ENCODE measurements at regions not wholly inside any gene's neighbourhood (a gene's known extent, or its start where the extent isn't known, plus 50 kb on each side); places are given as distances from the start of the nearest gene placed in this dataset.

GRCh38 chr22:48198489-48199459 lies 1436.3 kb downstream of the TBC1D22A start:
- no peak for DNase-seq (ENCODE audit: low read depth)

- DNase-seq (ENCODE audit: low read depth) = no peak
These were observed 1434.8 kb downstream of the TBC1D22A start for GRCh38 chr22:48197189-48197690.

GRCh38 chr22:48192920-48193319 lies 1430.5 kb downstream of the TBC1D22A start:
- DNase-seq (ENCODE audit: low read depth) = no peak

- DNase-seq (ENCODE audit: low read depth) = no peak
These were observed 1429.6 kb downstream of the TBC1D22A start for GRCh38 chr22:48192071-48192470.

- no peak for DNase-seq (ENCODE audit: low read depth)
These were observed 1425.8 kb downstream of the TBC1D22A start for GRCh38 chr22:48188231-48188721.

- no peak for DNase-seq (ENCODE audit: low read depth)
These were observed 1424.9 kb downstream of the TBC1D22A start for GRCh38 chr22:48187356-48187755.

GRCh38 chr22:48186146-48186790 lies 1423.8 kb downstream of the TBC1D22A start:
- no peak for DNase-seq (ENCODE audit: low read depth)

- no peak for DNase-seq (ENCODE audit: low read depth)
These were observed 1422.9 kb downstream of the TBC1D22A start for GRCh38 chr22:48185071-48186055.

- no peak for DNase-seq (ENCODE audit: low read depth)
These were observed 1420.7 kb downstream of the TBC1D22A start for GRCh38 chr22:48182846-48183805.

GRCh38 chr22:48182031-48182430 lies 1419.6 kb downstream of the TBC1D22A start:
- no peak for DNase-seq (ENCODE audit: low read depth)

- DNase-seq (ENCODE audit: low read depth) = no peak
These were observed 1419.0 kb downstream of the TBC1D22A start for GRCh38 chr22:48181263-48181955.

GRCh38 chr22:48180631-48181030 lies 1418.2 kb downstream of the TBC1D22A start:
- no peak for DNase-seq (ENCODE audit: low read depth)

GRCh38 chr22:48179571-48180546 lies 1417.4 kb downstream of the TBC1D22A start:
- no peak for DNase-seq (ENCODE audit: low read depth)

- DNase-seq (ENCODE audit: low read depth) = no peak
These were observed 1416.1 kb downstream of the TBC1D22A start for GRCh38 chr22:48178536-48178935.

- DNase-seq (ENCODE audit: low read depth) = no peak
These were observed 1415.2 kb downstream of the TBC1D22A start for GRCh38 chr22:48177631-48178030.

GRCh38 chr22:48175721-48176120 lies 1413.3 kb downstream of the TBC1D22A start:
- DNase-seq (ENCODE audit: low read depth) = no peak

GRCh38 chr22:48173773-48174160 lies 1411.3 kb downstream of the TBC1D22A start:
- DNase-seq (ENCODE audit: low read depth) = no peak

- DNase-seq (ENCODE audit: low read depth) = no peak
These were observed 1410.8 kb downstream of the TBC1D22A start for GRCh38 chr22:48173061-48173772.

Data from GM04503 (cell line).